ENCODE measurements at regions not wholly inside any gene's neighbourhood (a gene's known extent, or its start where the extent isn't known, plus 50 kb on each side); places are given as distances from the start of the nearest gene placed in this dataset.

DNA sequence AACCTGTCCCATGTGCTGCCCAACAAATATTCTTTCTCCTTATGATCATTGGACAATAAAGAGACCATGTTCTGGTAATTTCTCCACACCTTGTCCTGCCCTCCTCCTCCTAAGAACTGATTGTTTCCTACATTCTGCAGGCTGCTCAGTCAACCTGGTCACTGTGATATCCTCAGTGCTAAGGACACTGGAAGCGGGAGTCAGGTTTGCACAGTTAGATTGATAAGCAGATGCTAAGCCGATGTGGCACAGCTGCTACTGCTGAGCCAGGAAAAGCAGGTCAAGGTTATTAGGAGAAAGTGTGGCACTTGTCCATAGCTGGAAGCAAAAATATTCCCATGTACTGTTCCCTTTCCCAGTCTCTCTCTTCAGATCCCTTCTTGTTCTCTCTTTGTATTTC lies 154.8 kb downstream of the TFAP2B start:
- no peak overlapping the region for H4K8ac ChIP-seq (ENCODE audit: low read depth, low read length)
- H3K14ac ChIP-seq (ENCODE audit: low read length) = no peak overlapping the region
- no peaks in the 10 kb centered on the region for H3K36me3 ChIP-seq (ENCODE audit: control insufficient read depth in 1 of 2, insufficient read depth in 2 of 2, low read length in 2 of 2)
- no peak overlapping the region for H2BK12ac ChIP-seq (ENCODE audit: low read length)
- no peak overlapping the region for H4K91ac ChIP-seq (ENCODE audit: low read depth, low read length)
- no peak overlapping the region for H2AFZ ChIP-seq (ENCODE audit: insufficient read depth, low read length, poor library complexity)
- no peak overlapping the region for H3K23ac ChIP-seq (ENCODE audit: low read length)
- no peaks in the 10 kb centered on the region for H3K9me3 ChIP-seq (ENCODE audit: insufficient read depth, low read depth, low read length)
- no peak for DNase-seq
- no peaks in the 10 kb centered on the region for H3K27me3 ChIP-seq (ENCODE audit: insufficient read depth, low read length)
- no CpG with 5 or more reads among the region's 2 CpGs for WGBS (ENCODE audit: extremely low coverage, insufficient coverage, insufficient read length)
- H3K27ac ChIP-seq (ENCODE audit: low read depth, low read length) = no peak overlapping the region
- no peak overlapping the region for H2BK120ac ChIP-seq (ENCODE audit: insufficient read depth, low read length, poor library complexity)
- no peak overlapping the region for H2BK5ac ChIP-seq (ENCODE audit: low read depth, low read length, poor library complexity)
- H3K4me2 ChIP-seq (ENCODE audit: low read length) = no peak overlapping the region
- H2AK5ac ChIP-seq (ENCODE audit: low read length) = no peak overlapping the region
- H3K18ac ChIP-seq (ENCODE audit: low read length) = no peak overlapping the region
- no peak overlapping the region for H3K4me3 ChIP-seq (ENCODE audit: low read depth, low read length)
- H3K4ac ChIP-seq (ENCODE audit: low read depth, low read length) = no peak overlapping the region
- H3K9ac ChIP-seq (ENCODE audit: low read length) = no peak overlapping the region
- H3K79me2 ChIP-seq (ENCODE audit: control insufficient read depth, insufficient read depth, low read length, poor library complexity) = no peaks in the 10 kb centered on the region
- H3K79me1 ChIP-seq (ENCODE audit: low read length) = no peaks in the 10 kb centered on the region
- H4K12ac ChIP-seq (ENCODE audit: low read depth, low read length) = no peak overlapping the region
- H3K4me1 ChIP-seq (ENCODE audit: control insufficient read depth in 1 of 2, insufficient read depth in 2 of 2, low read length in 2 of 2) = no peaks in the 10 kb centered on the region

DNA sequence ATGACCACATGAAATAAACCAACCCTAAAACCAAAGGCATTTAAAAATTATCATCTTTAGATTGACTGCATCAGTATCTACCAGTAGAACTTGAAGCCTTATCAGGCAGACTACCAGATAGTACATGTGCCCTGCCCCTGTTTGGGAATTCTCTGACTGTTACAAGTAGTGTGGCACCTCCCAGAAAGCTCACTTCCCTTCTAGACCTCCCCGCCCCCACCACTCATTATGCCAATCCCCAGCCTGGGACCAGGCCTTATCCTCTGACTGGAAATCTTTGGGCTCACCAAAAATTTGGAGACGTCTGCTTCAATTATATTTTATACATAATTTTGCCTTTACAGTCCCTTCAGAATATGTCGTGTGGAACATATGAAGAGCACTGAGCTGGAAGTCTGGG lies 155.6 kb downstream of the TFAP2B start:
- no peak overlapping the region for H3K4ac ChIP-seq (ENCODE audit: low read depth, low read length)
- H3K14ac ChIP-seq (ENCODE audit: low read length) = no peak overlapping the region
- no peak overlapping the region for H2BK120ac ChIP-seq (ENCODE audit: insufficient read depth, low read length, poor library complexity)
- H3K4me2 ChIP-seq (ENCODE audit: low read length) = no peak overlapping the region
- WGBS (ENCODE audit: extremely low coverage, insufficient coverage, insufficient read length) = no CpG with 5 or more reads among the region's 3 CpGs
- H2BK5ac ChIP-seq (ENCODE audit: low read depth, low read length, poor library complexity) = no peak overlapping the region
- no peaks in the 10 kb centered on the region for H3K27me3 ChIP-seq (ENCODE audit: insufficient read depth, low read length)
- H3K9ac ChIP-seq (ENCODE audit: low read length) = no peak overlapping the region
- no peak for DNase-seq
- H3K27ac ChIP-seq (ENCODE audit: low read depth, low read length) = no peak overlapping the region
- H4K91ac ChIP-seq (ENCODE audit: low read depth, low read length) = no peak overlapping the region
- no peaks in the 10 kb centered on the region for H3K79me1 ChIP-seq (ENCODE audit: low read length)
- no peaks in the 10 kb centered on the region for H3K36me3 ChIP-seq (ENCODE audit: control insufficient read depth in 1 of 2, insufficient read depth in 2 of 2, low read length in 2 of 2)
- H4K8ac ChIP-seq (ENCODE audit: low read depth, low read length) = no peak overlapping the region
- H2BK12ac ChIP-seq (ENCODE audit: low read length) = no peak overlapping the region
- H3K4me1 ChIP-seq (ENCODE audit: control insufficient read depth in 1 of 2, insufficient read depth in 2 of 2, low read length in 2 of 2) = no peaks in the 10 kb centered on the region
- H3K4me3 ChIP-seq (ENCODE audit: low read depth, low read length) = no peak overlapping the region
- no peak overlapping the region for H3K18ac ChIP-seq (ENCODE audit: low read length)
- H3K23ac ChIP-seq (ENCODE audit: low read length) = no peak overlapping the region
- H4K12ac ChIP-seq (ENCODE audit: low read depth, low read length) = no peak overlapping the region
- H2AK5ac ChIP-seq (ENCODE audit: low read length) = no peak overlapping the region
- H3K79me2 ChIP-seq (ENCODE audit: control insufficient read depth, insufficient read depth, low read length, poor library complexity) = no peaks in the 10 kb centered on the region
- H2AFZ ChIP-seq (ENCODE audit: insufficient read depth, low read length, poor library complexity) = no peak overlapping the region
- no peaks in the 10 kb centered on the region for H3K9me3 ChIP-seq (ENCODE audit: insufficient read depth, low read depth, low read length)

DNA sequence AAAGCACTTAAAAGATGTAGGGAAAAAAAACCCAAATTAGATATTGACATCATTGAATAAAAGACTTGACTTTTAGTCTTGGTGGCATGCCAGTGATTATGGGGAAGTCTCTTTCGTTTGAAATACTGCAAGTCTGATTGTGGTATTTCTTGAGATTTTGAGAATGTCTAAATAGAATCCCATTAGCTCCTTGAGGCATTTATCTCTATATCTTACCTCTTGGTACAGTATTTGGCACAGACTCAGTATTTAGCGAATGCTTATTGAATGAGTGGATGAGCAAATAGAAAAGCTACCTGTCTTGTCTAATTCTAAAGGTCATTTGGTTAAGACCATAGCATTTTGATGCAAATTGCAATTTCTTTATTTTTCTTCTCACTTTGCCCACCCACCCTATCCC lies 156.5 kb downstream of the TFAP2B start:
- Histone ChIP-seq H2AK5ac (ENCODE audit: low read length) (no peak overlapping the region), H3K79me2 (ENCODE audit: control insufficient read depth, insufficient read depth, low read length, poor library complexity) (no peaks in the 10 kb centered on the region), H4K12ac (ENCODE audit: low read depth, low read length) (no peak overlapping the region), H3K23ac (ENCODE audit: low read length) (no peak overlapping the region), H3K4me3 (ENCODE audit: low read depth, low read length) (no peak overlapping the region), H2BK5ac (ENCODE audit: low read depth, low read length, poor library complexity) (no peak overlapping the region), H4K8ac (ENCODE audit: low read depth, low read length) (no peak overlapping the region), H3K18ac (ENCODE audit: low read length) (no peak overlapping the region), H3K36me3 (ENCODE audit: control insufficient read depth in 1 of 2, insufficient read depth in 2 of 2, low read length in 2 of 2) (no peaks in the 10 kb centered on the region), H3K27ac (ENCODE audit: low read depth, low read length) (no peak overlapping the region), H3K4ac (ENCODE audit: low read depth, low read length) (no peak overlapping the region), H3K14ac (ENCODE audit: low read length) (no peak overlapping the region), H4K91ac (ENCODE audit: low read depth, low read length) (no peak overlapping the region), H2BK12ac (ENCODE audit: low read length) (no peak overlapping the region), H2AFZ (ENCODE audit: insufficient read depth, low read length, poor library complexity) (no peak overlapping the region), H3K9me3 (ENCODE audit: insufficient read depth, low read depth, low read length) (no peaks in the 10 kb centered on the region), H3K79me1 (ENCODE audit: low read length) (no peaks in the 10 kb centered on the region), H3K27me3 (ENCODE audit: insufficient read depth, low read length) (no peaks in the 10 kb centered on the region), H3K4me2 (ENCODE audit: low read length) (no peak overlapping the region), H3K4me1 (ENCODE audit: control insufficient read depth in 1 of 2, insufficient read depth in 2 of 2, low read length in 2 of 2) (no peaks in the 10 kb centered on the region), H3K9ac (ENCODE audit: low read length) (no peak overlapping the region), H2BK120ac (ENCODE audit: insufficient read depth, low read length, poor library complexity) (no peak overlapping the region)
- WGBS (ENCODE audit: extremely low coverage, insufficient coverage, insufficient read length) = no CpG with 5 or more reads among the region's 2 CpGs
- DNase-seq = no peak

DNA sequence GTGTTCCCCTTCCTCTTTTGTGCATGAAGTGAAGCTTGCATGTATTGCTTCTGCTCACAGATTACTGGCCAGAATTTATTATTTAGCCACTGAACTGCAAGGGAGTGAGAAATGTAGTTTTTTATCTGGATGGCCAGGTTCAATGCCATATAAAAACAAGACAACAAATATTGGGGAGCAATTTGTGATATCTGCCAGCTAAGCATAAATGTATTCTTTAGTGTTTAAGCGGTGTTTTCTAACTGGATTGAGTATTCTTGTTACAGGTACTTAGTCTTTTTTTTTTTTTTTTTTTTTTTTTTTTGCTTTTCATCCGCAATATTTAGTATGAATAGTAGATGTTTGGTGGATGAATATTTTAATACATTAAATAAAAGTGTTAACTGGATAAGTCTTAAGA lies 158.2 kb downstream of the TFAP2B start:
- Histone ChIP-seq H2AK5ac (ENCODE audit: low read length) (no peak overlapping the region), H3K9me3 (ENCODE audit: insufficient read depth, low read depth, low read length) (no peaks in the 10 kb centered on the region), H2AFZ (ENCODE audit: insufficient read depth, low read length, poor library complexity) (no peak overlapping the region), H3K4me2 (ENCODE audit: low read length) (no peak overlapping the region), H3K4ac (ENCODE audit: low read depth, low read length) (no peak overlapping the region), H4K91ac (ENCODE audit: low read depth, low read length) (no peak overlapping the region), H3K27ac (ENCODE audit: low read depth, low read length) (no peak overlapping the region), H3K4me3 (ENCODE audit: low read depth, low read length) (no peak overlapping the region), H3K9ac (ENCODE audit: low read length) (no peak overlapping the region), H3K27me3 (ENCODE audit: insufficient read depth, low read length) (no peaks in the 10 kb centered on the region), H2BK120ac (ENCODE audit: insufficient read depth, low read length, poor library complexity) (no peak overlapping the region), H2BK5ac (ENCODE audit: low read depth, low read length, poor library complexity) (no peak overlapping the region), H3K4me1 (ENCODE audit: control insufficient read depth in 1 of 2, insufficient read depth in 2 of 2, low read length in 2 of 2) (no peaks in the 10 kb centered on the region), H3K18ac (ENCODE audit: low read length) (no peak overlapping the region), H4K12ac (ENCODE audit: low read depth, low read length) (no peak overlapping the region), H3K23ac (ENCODE audit: low read length) (no peak overlapping the region), H2BK12ac (ENCODE audit: low read length) (no peak overlapping the region), H3K79me2 (ENCODE audit: control insufficient read depth, insufficient read depth, low read length, poor library complexity) (no peaks in the 10 kb centered on the region), H3K36me3 (ENCODE audit: control insufficient read depth in 1 of 2, insufficient read depth in 2 of 2, low read length in 2 of 2) (no peaks in the 10 kb centered on the region), H3K14ac (ENCODE audit: low read length) (no peak overlapping the region), H3K79me1 (ENCODE audit: low read length) (no peaks in the 10 kb centered on the region), H4K8ac (ENCODE audit: low read depth, low read length) (no peak overlapping the region)
- no peak for DNase-seq
- no CpG with 5 or more reads among the region's 2 CpGs for WGBS (ENCODE audit: extremely low coverage, insufficient coverage, insufficient read length)

All from trophoblast cell (in vitro differentiated cells and primary cell).